Chondrocyte (in vitro differentiated cells): ENCODE measurements at regions not wholly inside any gene's neighbourhood (a gene's known extent, or its start where the extent isn't known, plus 50 kb on each side); places are given as distances from the start of the nearest gene placed in this dataset.
"Not testable (repeated sequence)": the region's sequence is repeated elsewhere in the genome, so short reads cannot be mapped to it uniquely, and the experiment has no call there.

Experiments
- DNase-seq: peaks from one replicate; pipeline ENCODE4 v3.0.0; 2021; ENCODE audit warnings: mixed read lengths, low spot score
- H3K27ac Mint-ChIP-seq: one replicate; pipeline ENCODE4 v1.8.0; 2021; ENCODE audit warnings: mild to moderate bottlenecking, moderate library complexity, mixed read lengths; ENCODE audit not compliant: unreplicated experiment
- H3K27me3 Mint-ChIP-seq: 2 replicates; pipeline ENCODE4 v1.8.0; 2021; ENCODE audit warnings: low read depth, mixed read lengths
- H3K36me3 Mint-ChIP-seq: 2 replicates; pipeline ENCODE4 v1.8.0; 2021; ENCODE audit warnings: low read depth, mixed read lengths
- H3K4me1 Mint-ChIP-seq: 2 replicates; pipeline ENCODE4 v1.8.0; 2021; ENCODE audit warnings: low read depth, mild to moderate bottlenecking, mixed read lengths
- H3K4me3 Mint-ChIP-seq: one replicate; pipeline ENCODE4 v1.8.0; 2021; ENCODE audit warnings: mild to moderate bottlenecking, moderate library complexity, mixed read lengths; ENCODE audit not compliant: unreplicated experiment
- H3K9me3 Mint-ChIP-seq: 2 replicates; pipeline ENCODE4 v1.8.0; 2021; ENCODE audit warnings: low read depth, mixed read lengths
- TF ChIP-seq, protein P1 (sequence below): fragments of 200-600 bp; sonication (generic); IDR thresholded peaks from 2 replicates; pipeline ENCODE4 v1.5.0; 2021; ENCODE audit warnings: antibody characterized with exemption, mild to moderate bottlenecking, moderate library complexity

DNA sequence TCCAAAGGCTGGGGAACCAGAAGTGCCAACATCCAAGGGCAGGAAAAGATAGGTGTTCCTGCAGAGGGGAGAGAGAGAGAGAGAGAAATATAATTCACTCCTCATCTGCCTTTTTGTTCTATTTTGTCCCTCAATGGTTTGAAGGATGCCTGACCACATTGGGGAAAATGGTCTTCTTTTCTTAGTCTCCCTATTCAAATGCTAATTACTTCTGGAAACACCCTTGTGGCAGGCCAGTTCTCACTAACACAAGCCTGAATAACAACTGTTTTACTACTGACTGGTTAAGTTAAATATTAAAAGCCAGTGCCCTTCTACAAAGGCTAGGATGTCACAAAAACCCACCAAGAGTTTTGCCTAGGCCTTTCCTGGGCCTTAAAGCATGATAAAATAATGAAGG lies 425.4 kb upstream of the HTR1E start:
- Mint-ChIP-seq H3K4me1 (no peaks in the 10 kb centered on the region), H3K4me3 (no peak overlapping the region), H3K9me3 (peaks cover 17% of the 10 kb centered on the region), H3K27me3 (no peaks in the 10 kb centered on the region), H3K36me3 (no peaks in the 10 kb centered on the region), H3K27ac (no peak overlapping the region)
- no peak for DNase-seq
- TF ChIP-seq, protein P1, sequence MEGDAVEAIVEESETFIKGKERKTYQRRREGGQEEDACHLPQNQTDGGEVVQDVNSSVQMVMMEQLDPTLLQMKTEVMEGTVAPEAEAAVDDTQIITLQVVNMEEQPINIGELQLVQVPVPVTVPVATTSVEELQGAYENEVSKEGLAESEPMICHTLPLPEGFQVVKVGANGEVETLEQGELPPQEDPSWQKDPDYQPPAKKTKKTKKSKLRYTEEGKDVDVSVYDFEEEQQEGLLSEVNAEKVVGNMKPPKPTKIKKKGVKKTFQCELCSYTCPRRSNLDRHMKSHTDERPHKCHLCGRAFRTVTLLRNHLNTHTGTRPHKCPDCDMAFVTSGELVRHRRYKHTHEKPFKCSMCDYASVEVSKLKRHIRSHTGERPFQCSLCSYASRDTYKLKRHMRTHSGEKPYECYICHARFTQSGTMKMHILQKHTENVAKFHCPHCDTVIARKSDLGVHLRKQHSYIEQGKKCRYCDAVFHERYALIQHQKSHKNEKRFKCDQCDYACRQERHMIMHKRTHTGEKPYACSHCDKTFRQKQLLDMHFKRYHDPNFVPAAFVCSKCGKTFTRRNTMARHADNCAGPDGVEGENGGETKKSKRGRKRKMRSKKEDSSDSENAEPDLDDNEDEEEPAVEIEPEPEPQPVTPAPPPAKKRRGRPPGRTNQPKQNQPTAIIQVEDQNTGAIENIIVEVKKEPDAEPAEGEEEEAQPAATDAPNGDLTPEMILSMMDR: no peak

DNA sequence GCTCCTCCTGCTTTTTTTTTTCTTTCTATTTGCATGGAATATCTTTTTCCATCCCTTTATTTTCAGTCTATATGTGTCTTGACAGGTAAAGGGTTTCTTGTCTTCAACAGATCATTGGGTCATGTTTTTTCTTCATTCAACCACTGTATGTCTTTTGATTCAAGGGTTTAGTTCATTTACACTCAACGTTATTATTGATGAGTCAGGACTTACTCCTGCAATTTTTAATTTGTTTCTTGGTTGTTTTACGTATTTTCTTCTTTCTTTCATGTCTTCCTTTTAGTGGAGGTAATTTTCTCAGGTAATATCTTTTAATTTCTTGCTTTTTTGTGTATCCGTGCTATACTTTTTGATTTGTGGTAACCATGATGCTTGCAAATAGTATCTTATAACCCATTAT lies 429.1 kb upstream of the HTR1E start:
- Mint-ChIP-seq H3K27me3 (no peaks in the 10 kb centered on the region), H3K27ac (no peak overlapping the region), H3K4me3 (no peak overlapping the region), H3K4me1 (no peaks in the 10 kb centered on the region), H3K36me3 (no peaks in the 10 kb centered on the region), H3K9me3 (peaks cover 25% of the 10 kb centered on the region)
- TF ChIP-seq, protein P1: no peak
- no peak for DNase-seq

DNA sequence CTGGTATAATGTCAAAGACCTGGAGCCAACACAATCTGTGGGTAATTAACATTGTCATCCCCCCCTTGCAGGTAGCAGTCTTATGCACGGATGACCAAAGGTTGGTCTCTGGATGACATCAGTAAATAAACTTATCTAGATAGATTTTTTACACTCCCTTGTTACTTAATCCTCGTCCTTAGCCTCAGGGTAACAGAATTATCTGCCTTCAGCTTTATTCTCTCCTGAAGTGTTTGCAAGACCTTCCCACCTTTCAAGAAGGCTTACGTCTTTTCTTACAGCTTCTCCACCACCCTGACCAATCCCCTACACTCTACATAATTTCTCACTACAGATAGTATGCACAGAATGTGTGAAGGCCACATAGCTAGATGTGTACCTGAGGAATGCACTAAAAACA lies 434.8 kb upstream of the HTR1E start:
- H3K36me3 Mint-ChIP-seq: no peaks in the 10 kb centered on the region
- H3K27me3 Mint-ChIP-seq: no peaks in the 10 kb centered on the region
- H3K4me3 Mint-ChIP-seq: no peak overlapping the region
- H3K27ac Mint-ChIP-seq: no peak overlapping the region
- H3K4me1 Mint-ChIP-seq: no peaks in the 10 kb centered on the region
- peaks cover 34% of the 10 kb centered on the region for H3K9me3 Mint-ChIP-seq
- TF ChIP-seq, protein P1: no peak
- DNase-seq: no peak

DNA sequence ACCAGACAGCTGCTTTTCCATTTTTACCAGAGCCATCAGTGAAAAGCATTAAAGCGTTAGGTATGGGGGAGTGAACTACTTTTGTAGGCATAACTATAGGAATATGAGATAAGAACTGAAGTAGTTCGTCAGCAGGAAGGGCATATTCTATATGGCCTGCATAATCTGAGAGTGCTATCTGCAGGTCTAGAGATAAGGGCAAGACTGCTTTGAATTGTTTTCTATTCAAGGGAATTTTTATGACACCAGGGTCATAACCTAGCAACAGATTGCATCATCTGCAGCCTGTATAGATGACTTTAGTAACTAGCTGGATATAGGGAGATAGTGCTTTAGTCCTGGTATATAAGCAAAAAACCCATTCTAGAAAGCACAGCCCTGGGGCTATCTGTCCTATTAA lies 437.3 kb upstream of the HTR1E start:
- DNase-seq: no peak
- peaks cover 38% of the 10 kb centered on the region for H3K9me3 Mint-ChIP-seq
- no peak overlapping the region for H3K27ac Mint-ChIP-seq
- TF ChIP-seq, protein P1: no peak
- no peaks in the 10 kb centered on the region for H3K36me3 Mint-ChIP-seq
- H3K4me1 Mint-ChIP-seq: no peaks in the 10 kb centered on the region
- H3K27me3 Mint-ChIP-seq: no peaks in the 10 kb centered on the region
- no peak overlapping the region for H3K4me3 Mint-ChIP-seq

DNA sequence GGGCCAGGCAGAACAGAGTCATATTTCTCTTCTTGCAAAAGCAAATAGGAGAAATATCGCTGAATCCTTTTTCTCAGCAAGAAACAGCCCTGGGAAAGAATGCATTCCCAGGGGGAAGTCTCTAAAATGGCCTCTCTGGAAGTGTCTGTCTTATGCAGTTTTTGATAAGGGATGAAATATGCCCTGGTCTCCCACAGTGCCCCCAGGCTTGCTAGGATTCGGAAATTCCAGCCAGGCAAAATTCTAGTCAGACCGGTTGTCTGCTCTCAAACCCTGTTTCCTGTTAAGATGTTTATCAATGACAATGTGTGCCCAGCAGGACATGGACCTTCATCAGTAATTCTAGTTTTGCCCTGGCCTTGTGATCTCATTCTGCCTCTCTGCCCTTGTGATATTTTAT lies 448.3 kb upstream of the HTR1E start:
- not testable (repeated sequence) for DNase-seq, H3K4me3 Mint-ChIP-seq, H3K36me3 Mint-ChIP-seq, H3K4me1 Mint-ChIP-seq, H3K27me3 Mint-ChIP-seq, H3K27ac Mint-ChIP-seq
- H3K9me3 Mint-ChIP-seq: peaks cover 25% of the 10 kb centered on the region

DNA sequence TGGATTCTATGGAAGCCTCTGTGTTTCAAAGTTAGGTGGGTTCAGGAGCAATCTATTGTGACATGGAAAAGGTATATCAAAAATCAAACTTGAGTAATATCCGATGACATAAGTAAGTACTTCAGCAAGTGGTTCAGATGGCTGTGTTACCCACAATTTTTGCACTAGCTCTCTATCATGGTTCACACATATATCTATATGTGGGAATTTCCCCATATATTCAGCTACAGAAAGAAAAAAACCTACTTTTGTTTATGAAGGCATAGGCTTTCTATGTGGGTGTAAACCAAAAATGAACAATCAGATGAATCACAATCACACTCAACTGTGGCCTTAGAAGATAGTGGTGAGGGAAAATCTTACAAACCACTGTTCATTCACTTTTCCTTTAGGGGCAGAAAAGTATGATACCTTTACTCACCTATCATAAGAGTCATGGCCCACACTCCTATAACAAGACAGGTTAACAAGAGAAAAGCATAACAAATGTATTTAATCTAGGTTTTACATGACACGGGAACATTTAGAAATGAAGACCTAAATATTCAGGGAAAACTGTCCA lies 449.6 kb upstream of the HTR1E start:
- no peaks in the 10 kb centered on the region for H3K27me3 Mint-ChIP-seq
- TF ChIP-seq, protein P1: no peak
- H3K4me1 Mint-ChIP-seq: no peaks in the 10 kb centered on the region
- H3K9me3 Mint-ChIP-seq: peaks cover 21% of the 10 kb centered on the region
- H3K27ac Mint-ChIP-seq: no peak overlapping the region
- no peak for DNase-seq
- no peaks in the 10 kb centered on the region for H3K36me3 Mint-ChIP-seq
- H3K4me3 Mint-ChIP-seq: no peak overlapping the region

DNA sequence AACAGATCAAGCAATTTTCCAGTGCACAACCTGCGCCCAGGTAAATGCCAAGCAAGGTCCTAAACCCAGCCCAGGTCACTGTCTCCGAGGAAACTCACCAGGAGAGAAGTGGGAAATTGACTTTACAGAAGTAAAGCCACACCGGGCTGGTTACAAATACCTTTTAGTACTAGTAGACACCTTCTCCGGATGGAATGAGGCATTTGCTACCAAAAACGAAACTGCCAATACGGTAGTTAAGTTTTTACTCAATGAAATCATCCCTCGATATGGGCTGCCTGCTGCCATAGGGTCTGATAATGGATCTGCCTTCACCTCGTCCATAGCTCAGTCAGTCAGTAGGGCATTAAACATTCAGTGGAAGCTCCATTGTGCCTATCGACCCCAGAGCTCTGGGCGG lies 459.0 kb upstream of the HTR1E start:
- not testable (repeated sequence) for H3K4me3 Mint-ChIP-seq, H3K4me1 Mint-ChIP-seq, H3K9me3 Mint-ChIP-seq, DNase-seq, H3K27ac Mint-ChIP-seq, H3K36me3 Mint-ChIP-seq, H3K27me3 Mint-ChIP-seq
